ENCODE measurements at regions not wholly inside any gene's neighbourhood (a gene's known extent, or its start where the extent isn't known, plus 50 kb on each side); places are given as distances from the start of the nearest gene placed in this dataset.

GRCh38 chr10:121188005-121188404 is 336.8 kb downstream of the WDR11 start:
- DNase-seq, result no peak

- DNase-seq, result no peak
Measured at GRCh38 chr10:121189066-121189465, 337.9 kb downstream of the WDR11 start.

GRCh38 chr10:121194696-121195523 is 343.7 kb downstream of the WDR11 start:
- no peak for DNase-seq

GRCh38 chr10:121195524-121195910 is 344.4 kb downstream of the WDR11 start:
- no peak for DNase-seq

GRCh38 chr10:121199081-121199480 is 347.9 kb downstream of the WDR11 start:
- no peak for DNase-seq

GRCh38 chr10:121205625-121206024 is 354.5 kb downstream of the WDR11 start:
- DNase-seq, result no peak

GRCh38 chr10:121211446-121211845 is 360.3 kb downstream of the WDR11 start:
- no peak for DNase-seq

GRCh38 chr10:121213437-121213836 is 362.3 kb downstream of the WDR11 start:
- DNase-seq, result no peak

- no peak for DNase-seq
Measured at GRCh38 chr10:121216295-121216694, 365.1 kb downstream of the WDR11 start.

GRCh38 chr10:121216721-121217181 is 365.6 kb downstream of the WDR11 start:
- DNase-seq, result no peak

GRCh38 chr10:121217331-121217730 is 366.2 kb downstream of the WDR11 start:
- no peak for DNase-seq

- DNase-seq, result no peak
Measured at GRCh38 chr10:121221072-121221471, 369.9 kb downstream of the WDR11 start.

GRCh38 chr10:121221991-121222390 is 370.8 kb downstream of the WDR11 start:
- no peak for DNase-seq

GRCh38 chr10:121222842-121223241 is 371.7 kb downstream of the WDR11 start:
- no peak for DNase-seq

GRCh38 chr10:121231079-121231478 is 367.2 kb downstream of the FGFR2 start:
- DNase-seq, result no peak

- DNase-seq, result no peak
Measured at GRCh38 chr10:121232494-121232893, 365.8 kb downstream of the FGFR2 start.

GRCh38 chr10:121235692-121236091 is 362.6 kb downstream of the FGFR2 start:
- DNase-seq, result no peak

- no peak for DNase-seq
Measured at GRCh38 chr10:121236621-121237020, 361.6 kb downstream of the FGFR2 start.

- DNase-seq, result peak in 1 of 2 experiments; percentile 2
Measured at GRCh38 chr10:121237718-121238117, 360.5 kb downstream of the FGFR2 start.

- DNase-seq, result no peak
Measured at GRCh38 chr10:121240011-121240410, 358.2 kb downstream of the FGFR2 start.

GRCh38 chr10:121240556-121240955 is 357.7 kb downstream of the FGFR2 start:
- no peak for DNase-seq

- no peak for DNase-seq
Measured at GRCh38 chr10:121241337-121241736, 356.9 kb downstream of the FGFR2 start.

- DNase-seq, result no peak
Measured at GRCh38 chr10:121242741-121243608, 355.3 kb downstream of the FGFR2 start.

Measured in Kasumi-1 (cell line).